ENCODE measurements at regions not wholly inside any gene's neighbourhood (a gene's known extent, or its start where the extent isn't known, plus 50 kb on each side); places are given as distances from the start of the nearest gene placed in this dataset.
"Not testable (repeated sequence)": the region's sequence is repeated elsewhere in the genome, so short reads cannot be mapped to it uniquely, and the experiment has no call there.

DNA sequence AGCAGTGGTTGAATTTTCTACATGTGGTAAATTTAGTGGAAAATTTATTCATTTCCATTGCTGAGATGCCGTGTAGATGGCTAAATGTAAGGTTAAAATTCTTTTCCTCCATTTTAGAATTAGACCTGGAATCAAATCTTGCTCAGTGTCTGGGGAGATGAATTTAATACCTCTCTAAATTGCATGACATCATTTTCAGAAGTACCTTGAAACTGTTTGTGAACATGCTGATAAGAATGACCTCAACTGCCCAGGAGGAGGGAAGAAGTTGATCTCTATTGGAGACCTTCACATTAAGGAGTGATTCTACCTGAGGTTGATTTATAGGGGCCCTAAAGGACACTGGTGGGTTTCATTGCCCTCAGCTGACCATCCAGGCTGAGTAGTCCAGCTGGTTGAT is 116.7 kb upstream of the EGFLAM start:
- Histone ChIP-seq H3K9me3 (replicated peaks) (no peaks in the 10 kb centered on the region), H3K27me3 (ENCODE audit: low read depth) (peaks cover 5% of the 10 kb centered on the region), H3K36me3 (no peaks in the 10 kb centered on the region), H3K27ac (replicated peaks) (no peak overlapping the region), H3K4me1 (no peaks in the 10 kb centered on the region), H3K4me3 (no peak overlapping the region)
- TF ChIP-seq, protein P1, sequence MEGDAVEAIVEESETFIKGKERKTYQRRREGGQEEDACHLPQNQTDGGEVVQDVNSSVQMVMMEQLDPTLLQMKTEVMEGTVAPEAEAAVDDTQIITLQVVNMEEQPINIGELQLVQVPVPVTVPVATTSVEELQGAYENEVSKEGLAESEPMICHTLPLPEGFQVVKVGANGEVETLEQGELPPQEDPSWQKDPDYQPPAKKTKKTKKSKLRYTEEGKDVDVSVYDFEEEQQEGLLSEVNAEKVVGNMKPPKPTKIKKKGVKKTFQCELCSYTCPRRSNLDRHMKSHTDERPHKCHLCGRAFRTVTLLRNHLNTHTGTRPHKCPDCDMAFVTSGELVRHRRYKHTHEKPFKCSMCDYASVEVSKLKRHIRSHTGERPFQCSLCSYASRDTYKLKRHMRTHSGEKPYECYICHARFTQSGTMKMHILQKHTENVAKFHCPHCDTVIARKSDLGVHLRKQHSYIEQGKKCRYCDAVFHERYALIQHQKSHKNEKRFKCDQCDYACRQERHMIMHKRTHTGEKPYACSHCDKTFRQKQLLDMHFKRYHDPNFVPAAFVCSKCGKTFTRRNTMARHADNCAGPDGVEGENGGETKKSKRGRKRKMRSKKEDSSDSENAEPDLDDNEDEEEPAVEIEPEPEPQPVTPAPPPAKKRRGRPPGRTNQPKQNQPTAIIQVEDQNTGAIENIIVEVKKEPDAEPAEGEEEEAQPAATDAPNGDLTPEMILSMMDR (IDR thresholded peaks at IDR 0.05; ENCODE audit: borderline replicate concordance) = no peak
- intact Hi-C loops (cut with micrococcal nuclease) = no loop called here
- no peak for DNase-seq

DNA sequence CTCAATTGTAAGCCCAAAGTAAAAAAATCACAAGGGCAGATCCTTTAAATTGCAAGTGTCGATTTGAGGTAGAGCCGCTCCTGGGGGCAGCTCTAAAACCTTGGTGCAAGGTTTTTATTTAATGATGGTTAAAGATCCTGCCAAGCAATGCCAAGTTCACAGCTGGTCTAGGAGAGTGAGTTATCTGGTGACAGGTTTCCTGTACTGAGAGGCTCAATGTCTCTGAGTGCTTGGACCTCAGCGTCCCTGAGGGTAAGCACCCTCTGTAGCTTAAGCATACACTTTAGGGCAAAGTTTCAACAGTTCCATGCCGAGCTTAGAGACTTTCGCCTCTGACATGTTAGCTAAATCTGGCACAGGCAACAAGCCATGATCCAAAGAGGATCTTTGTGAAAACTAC is 119.8 kb upstream of the EGFLAM start:
- TF ChIP-seq, protein P1 (IDR thresholded peaks at IDR 0.05; ENCODE audit: borderline replicate concordance) = no peak
- intact Hi-C loops (cut with micrococcal nuclease) = no loop called here
- H3K4me1 ChIP-seq = no peaks in the 10 kb centered on the region
- no peak for DNase-seq
- H3K9me3 ChIP-seq (replicated peaks) = no peaks in the 10 kb centered on the region
- peaks cover 5% of the 10 kb centered on the region for H3K27me3 ChIP-seq (ENCODE audit: low read depth)
- no peaks in the 10 kb centered on the region for H3K36me3 ChIP-seq
- H3K4me3 ChIP-seq = no peak overlapping the region
- no peak overlapping the region for H3K27ac ChIP-seq (replicated peaks)

DNA sequence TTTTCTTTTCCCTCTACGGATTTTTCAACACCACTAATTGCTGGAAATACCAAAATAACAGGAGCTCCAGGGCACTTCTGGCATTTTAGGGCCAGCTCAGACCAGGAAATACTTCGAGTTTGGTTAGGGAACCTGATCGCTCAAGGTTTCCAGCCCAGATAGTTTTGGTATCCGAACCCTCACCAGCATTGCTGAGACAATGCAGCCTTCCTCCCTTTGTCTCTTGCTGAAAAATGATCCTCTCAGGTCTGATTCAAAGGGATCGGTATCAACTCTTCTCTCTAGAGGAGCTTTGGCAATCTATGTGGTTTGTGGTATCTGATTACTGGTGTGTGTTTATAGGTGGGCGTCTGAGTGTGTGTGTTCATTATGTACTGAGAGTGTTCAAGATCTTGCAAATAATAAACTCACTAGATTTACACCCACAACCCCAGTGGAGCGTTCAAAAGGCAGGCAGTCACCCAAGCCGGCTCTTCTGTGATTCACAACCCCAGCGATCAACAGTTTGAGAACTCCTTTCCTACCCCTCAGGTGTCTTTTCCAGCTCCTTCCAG is 122.8 kb upstream of the EGFLAM start:
- Histone ChIP-seq H3K27ac (replicated peaks) (no peak overlapping the region), H3K4me3 (no peak overlapping the region), H3K4me1 (no peaks in the 10 kb centered on the region), H3K36me3 (no peaks in the 10 kb centered on the region), H3K27me3 (ENCODE audit: low read depth) (peaks cover 5% of the 10 kb centered on the region), H3K9me3 (replicated peaks) (no peaks in the 10 kb centered on the region)
- intact Hi-C loops (cut with micrococcal nuclease) = no loop called here
- no peak for DNase-seq
- TF ChIP-seq, protein P1 (IDR thresholded peaks at IDR 0.05; ENCODE audit: borderline replicate concordance) = no peak

DNA sequence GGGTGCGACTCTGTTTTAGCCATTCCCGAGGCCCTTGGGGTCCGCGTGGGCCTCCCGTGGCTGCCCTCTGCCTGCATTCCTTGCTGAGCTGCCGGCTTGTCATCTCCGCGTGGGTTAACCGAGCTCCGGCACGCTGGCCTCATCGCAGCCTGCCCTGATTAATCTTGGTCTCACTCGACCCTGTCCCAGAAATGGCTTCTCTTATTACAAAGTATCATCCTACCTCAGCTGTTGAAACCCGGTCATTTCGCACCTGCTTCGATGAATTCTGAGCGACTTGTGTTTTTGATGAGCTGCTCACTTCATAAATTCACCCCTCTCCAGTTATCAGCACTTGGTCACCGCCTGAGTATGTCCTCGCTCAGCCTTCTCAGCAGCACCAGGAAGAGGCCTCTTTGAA is 123.5 kb upstream of the EGFLAM start:
- TF ChIP-seq, protein P1 (IDR thresholded peaks at IDR 0.05; ENCODE audit: borderline replicate concordance) = no peak
- no peak for DNase-seq
- H3K9me3 ChIP-seq (replicated peaks) = no peaks in the 10 kb centered on the region
- H3K4me1 ChIP-seq = no peaks in the 10 kb centered on the region
- H3K4me3 ChIP-seq = no peak overlapping the region
- no peaks in the 10 kb centered on the region for H3K36me3 ChIP-seq
- H3K27me3 ChIP-seq (ENCODE audit: low read depth) = peaks cover 5% of the 10 kb centered on the region
- no peak overlapping the region for H3K27ac ChIP-seq (replicated peaks)
- intact Hi-C loops (cut with micrococcal nuclease) = no loop called here

DNA sequence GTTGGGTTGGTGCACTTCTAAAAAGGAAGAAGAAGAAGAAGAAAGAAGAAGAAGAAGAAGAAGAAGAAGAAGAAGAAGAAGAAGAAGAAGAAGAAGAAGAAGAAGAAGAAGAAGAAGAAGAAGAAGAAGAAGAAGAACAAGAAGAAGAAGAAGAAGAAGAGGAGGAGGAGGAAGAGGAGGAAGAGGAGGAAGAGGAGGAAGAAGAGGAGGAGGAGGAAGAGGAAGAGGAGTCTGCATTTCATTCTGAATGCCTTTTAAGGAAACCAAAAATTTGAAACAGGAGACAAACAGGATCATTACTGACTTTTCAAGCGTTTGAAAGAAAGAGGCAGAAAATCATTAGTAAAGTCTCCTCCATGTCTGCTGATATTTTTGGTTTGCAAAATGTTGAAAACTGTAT is 124.1 kb upstream of the EGFLAM start:
- intact Hi-C loops (cut with micrococcal nuclease); H3K27ac ChIP-seq (replicated peaks); H3K4me1 ChIP-seq; DNase-seq; H3K36me3 ChIP-seq; H3K4me3 ChIP-seq; H3K27me3 ChIP-seq (ENCODE audit: low read depth); H3K9me3 ChIP-seq (replicated peaks): not testable (repeated sequence)

DNA sequence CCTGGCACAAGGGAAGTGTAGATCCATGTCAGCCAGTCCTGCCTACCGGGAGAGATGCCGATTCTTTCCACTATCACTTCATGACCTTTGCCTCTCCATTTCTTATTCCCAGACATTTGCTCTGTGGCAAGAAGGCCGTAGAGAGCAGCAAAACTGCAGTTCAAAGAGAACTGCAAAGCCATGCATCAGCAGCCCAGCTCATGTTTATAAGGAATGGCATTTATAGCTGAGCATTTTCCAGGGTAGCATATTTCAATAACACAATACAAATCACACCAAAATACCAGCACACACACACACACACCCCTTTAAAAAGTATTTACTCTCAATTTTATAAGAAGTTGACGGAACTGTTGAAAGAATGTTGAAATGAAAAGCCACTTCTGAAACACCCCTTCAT is 126.7 kb upstream of the EGFLAM start:
- Histone ChIP-seq H3K4me3 (no peak overlapping the region), H3K36me3 (no peaks in the 10 kb centered on the region), H3K27ac (replicated peaks) (no peak overlapping the region), H3K9me3 (replicated peaks) (no peaks in the 10 kb centered on the region), H3K27me3 (ENCODE audit: low read depth) (no peaks in the 10 kb centered on the region), H3K4me1 (no peaks in the 10 kb centered on the region)
- DNase-seq = no peak
- TF ChIP-seq, protein P1 (IDR thresholded peaks at IDR 0.05; ENCODE audit: borderline replicate concordance) = no peak
- intact Hi-C loops (cut with micrococcal nuclease) = no loop called here

Data from left ventricle myocardium inferior (tissue), 1 donor.